HG03575 (cell line): ENCODE measurements at regions not wholly inside any gene's neighbourhood (a gene's known extent, or its start where the extent isn't known, plus 50 kb on each side); places are given as distances from the start of the nearest gene placed in this dataset.

Experiments used
- ATAC-seq: cut with Tn5 transposase; IDR thresholded peaks from one replicate; pipeline ENCODE4 v1.9.1; 2021; ENCODE audit not compliant: unreplicated experiment, insufficient number of reproducible peaks, low FRiP score; ENCODE audit errors: extremely low read depth

GRCh38 chr5:165894916-165895315, 2389.5 kb downstream of the MAT2B start:
- ATAC-seq: no peak

DNA sequence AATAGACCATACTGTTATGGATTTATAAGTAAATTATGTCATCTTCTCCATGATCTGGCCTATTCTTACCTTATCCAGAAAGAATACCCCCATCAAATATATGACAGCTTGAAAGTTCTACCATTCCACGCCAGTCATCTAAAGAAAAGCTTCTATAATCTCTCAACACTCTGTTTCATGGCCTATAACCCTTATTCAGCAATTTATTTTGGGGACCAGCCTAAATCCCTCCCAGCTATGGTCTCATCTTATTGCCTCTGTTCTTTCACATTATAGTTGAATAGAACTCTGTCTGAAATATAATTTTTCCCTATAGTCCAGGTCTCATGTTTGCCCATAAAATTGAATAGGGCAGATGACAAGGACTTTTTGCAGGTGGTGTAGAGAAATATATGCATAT, 2387.6 kb upstream of the WWC1 start:
- no peak for ATAC-seq

DNA sequence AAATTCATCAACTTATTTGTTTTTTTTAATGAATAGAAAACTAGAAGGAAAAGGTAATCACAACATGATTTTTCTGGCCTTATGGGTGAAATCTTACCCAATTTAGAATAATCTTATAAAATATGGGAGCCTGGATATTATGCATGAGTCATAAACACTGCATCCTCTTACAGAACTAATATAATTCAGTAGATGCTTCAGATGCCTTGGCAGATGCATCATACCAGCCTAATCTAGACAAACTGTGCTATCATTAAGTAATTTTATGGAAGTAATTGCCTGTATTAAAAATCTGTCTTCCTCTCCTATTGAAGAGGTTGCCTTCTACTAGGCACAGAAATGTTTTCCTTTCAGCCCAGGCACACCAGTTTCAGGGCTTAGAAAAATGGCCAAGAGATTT, 2384.6 kb upstream of the WWC1 start:
- no peak for ATAC-seq

DNA sequence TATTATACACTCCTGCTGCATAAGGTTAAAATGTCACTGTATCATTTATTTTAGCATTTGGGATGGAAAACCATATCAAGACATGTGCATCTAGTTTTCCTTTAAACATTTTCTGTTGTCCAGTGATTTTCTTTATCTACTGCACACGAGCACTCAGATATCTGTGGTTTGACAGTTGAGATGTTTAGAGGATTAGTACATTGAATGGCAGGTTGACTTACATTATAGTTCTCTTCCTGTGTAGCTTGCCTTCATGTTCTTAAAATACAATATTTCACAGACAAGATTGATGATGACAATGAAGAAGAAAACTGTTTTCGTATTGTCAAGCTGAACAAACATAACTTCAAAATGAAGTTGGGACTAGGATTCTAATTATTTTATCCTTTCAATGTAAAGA, 2378.4 kb upstream of the WWC1 start:
- ATAC-seq: no peak

DNA sequence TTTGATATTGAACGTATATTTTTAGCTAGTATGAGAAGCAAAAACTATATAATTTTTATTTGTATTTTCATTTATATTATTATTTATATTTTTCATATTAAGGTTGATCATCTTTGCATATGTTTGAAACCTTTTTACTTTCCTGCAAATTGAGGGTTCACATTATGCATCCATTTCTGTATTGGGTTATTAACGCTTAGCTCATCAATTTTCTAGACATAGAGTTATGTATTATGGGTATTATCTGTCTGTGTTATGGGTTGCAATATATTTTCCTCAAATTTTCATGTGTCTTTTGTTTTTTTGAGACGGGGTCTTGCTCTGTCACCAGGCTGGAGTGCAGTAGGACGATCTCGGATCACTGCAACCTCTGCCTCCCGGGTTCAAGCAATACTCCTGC, 2377.0 kb upstream of the WWC1 start:
- ATAC-seq: no peak

DNA sequence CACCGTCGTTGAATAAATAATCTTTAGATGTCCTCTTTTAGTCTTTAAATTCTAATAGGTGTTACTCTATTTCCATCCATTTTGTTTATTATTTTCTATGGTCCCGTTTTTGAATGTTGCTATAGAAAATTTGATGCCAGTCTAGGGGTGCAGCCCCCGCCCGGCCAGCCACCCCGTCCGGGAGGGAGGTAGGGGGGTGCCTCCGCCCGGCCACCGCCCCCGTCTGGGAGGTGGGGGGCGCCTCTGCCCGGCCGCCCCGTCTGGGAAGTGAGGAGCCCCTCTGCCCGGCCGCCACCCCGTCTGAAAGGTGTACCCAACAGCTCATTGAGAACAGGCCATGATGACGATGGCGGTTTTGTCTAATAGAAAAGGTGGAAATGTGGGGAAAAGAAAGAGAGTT, 2372.2 kb upstream of the WWC1 start:
- no peak for ATAC-seq

- ATAC-seq: no peak
These were observed 2370.8 kb upstream of the WWC1 start for GRCh38 chr5:165920655-165921054.

GRCh38 chr5:165928971-165929370, 2362.5 kb upstream of the WWC1 start:
- ATAC-seq: no peak

DNA sequence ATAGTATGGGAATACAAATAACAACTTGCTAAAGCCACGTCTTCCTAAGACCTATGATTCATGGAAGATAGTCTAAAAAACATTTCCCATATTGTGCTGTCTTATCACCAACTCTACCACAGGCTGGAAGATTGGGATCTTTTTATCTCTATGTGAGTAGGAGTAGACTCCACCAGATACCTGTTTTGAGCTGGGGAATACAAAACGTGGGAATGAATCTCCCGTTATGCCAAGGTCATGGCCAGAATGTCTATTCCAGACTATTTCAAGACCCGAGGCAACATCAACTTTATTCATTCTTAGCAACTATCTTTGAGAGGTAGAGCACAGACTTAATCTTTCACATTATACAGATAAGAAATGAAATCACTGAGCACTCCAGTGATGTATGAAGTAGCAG, 2350.9 kb upstream of the WWC1 start:
- no peak for ATAC-seq

GRCh38 chr5:165956854-165957253, 2334.6 kb upstream of the WWC1 start:
- ATAC-seq: no peak

- ATAC-seq: no peak
These were observed 2309.8 kb upstream of the WWC1 start for GRCh38 chr5:165981671-165982070.

GRCh38 chr5:165996201-165996875, 2295.1 kb upstream of the WWC1 start:
- no peak for ATAC-seq

- no peak for ATAC-seq
These were observed 2291.6 kb upstream of the WWC1 start for GRCh38 chr5:165999693-166000320.

- no peak for ATAC-seq
These were observed 2287.4 kb upstream of the WWC1 start for GRCh38 chr5:166004006-166004405.

DNA sequence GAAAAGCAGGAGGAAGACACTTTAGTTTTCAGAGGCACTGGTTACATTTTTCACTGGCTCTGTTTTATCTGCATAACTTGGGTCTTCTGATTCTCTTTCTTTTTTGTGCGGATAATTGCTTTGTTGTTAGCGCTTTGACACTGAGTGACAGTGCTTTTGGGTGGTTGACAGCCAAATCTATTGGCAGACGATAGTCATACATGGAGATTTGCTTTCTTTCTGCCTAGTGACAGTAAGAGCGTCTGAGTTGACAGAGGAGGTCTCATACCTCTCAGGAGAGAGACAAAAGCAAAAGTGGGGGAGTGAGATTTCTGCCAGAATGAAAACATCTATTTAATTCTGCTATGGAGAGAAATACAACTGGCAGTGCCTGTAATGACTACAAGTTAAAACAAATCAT, 2278.0 kb upstream of the WWC1 start:
- ATAC-seq: no peak

DNA sequence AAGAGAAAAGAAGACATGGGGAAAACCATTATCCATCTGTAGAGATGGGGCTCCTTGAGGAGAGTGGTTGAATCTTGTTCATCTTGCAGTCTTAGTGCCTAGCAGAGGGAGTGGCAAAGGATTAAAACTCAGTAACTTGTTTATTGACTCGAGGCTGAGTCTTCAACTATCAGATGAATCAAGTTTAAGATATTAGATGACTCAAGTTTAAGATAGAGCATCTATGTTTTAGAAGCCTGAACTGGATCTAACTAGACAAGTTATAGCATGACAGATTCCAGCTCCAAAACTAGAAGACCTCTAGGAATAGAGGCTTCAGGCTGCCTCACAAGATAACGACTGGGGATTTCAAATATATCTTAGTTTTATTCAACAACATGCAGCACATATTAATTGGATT, 2277.2 kb upstream of the WWC1 start:
- no peak for ATAC-seq

GRCh38 chr5:166018716-166019115, 2272.7 kb upstream of the WWC1 start:
- ATAC-seq: no peak

DNA sequence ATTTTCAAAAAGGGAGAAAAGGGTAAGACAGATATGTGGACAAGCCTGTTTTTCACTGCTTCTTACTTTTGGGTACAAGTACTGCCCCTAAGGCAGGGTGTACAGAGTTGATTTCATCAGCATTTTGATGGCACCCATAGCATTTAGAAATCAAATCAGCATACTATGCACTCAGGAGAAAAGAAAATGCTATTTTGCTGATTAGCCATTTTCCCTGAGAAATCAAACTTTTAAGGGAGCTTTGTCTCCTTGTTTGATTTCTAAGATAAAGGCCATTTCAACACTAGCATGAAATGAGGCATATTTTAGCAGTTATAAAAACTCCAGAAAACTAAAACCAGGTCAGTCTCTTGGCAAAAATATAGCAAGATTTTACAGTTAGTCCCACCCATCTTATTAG, 2269.4 kb upstream of the WWC1 start:
- no peak for ATAC-seq

DNA sequence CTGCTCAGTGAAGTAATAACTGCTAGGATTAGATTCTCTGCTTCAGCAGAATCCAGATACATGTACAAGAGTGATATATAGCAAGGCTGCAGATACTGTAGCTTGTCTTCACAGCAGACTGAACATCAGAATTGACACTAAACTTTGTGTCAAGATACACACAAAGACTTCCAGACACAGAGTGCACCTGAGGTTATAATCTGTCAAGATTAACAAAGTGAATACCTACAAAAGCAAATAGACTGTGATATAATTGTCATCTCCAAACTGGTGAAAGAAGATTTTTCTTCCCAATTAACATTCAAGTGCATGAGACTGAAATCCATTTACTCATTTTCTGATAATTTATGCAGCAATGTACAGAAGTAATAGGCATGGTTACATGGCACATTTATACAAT, 2266.5 kb upstream of the WWC1 start:
- no peak for ATAC-seq

GRCh38 chr5:166027582-166027981, 2263.9 kb upstream of the WWC1 start:
- ATAC-seq: no peak

DNA sequence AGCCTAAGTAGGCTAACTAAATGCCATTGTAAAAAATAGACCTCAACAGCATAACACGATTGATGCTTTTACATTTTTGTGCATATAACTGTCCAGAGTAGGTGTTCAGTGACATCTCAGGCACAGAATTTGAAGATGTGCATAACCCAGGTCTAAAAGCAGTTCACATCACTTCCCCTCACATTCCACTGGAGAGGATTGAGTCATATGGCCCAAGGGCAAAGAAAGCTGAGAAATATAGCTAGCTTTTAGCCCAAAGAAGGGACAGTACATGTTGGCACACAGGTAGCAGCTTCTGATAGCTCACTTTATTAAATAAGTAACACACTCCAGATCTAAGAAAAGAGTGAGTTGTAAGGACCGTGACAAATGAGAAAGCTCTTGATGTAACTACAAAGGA, 2259.5 kb upstream of the WWC1 start:
- ATAC-seq: no peak
